ENCODE measurements at regions not wholly inside any gene's neighbourhood (a gene's known extent, or its start where the extent isn't known, plus 50 kb on each side); places are given as distances from the start of the nearest gene placed in this dataset.

DNA sequence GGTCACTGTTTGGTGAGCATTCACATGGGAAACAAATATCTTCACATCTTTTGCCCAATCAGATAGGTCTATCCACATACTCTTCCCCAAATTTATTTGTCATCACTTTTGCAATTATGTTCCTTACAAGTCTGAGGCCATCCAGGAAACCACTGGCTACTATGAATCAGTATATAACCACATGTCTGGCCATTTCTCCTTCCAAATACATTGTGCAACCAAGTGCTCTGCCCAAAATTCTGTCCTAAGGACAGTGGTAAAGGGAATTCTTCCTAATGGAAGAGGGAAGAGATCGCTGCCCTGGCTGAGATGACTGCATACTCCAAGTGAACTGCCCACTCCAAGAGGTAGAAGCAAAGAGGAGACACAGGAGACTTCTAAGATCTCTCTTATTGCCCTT, 148.9 kb upstream of the MAX start:
- Histone ChIP-seq H3K27me3 (ENCODE audit: control insufficient read depth in 2 of 2, insufficient read depth in 1 of 2, low read length in 1 of 2) (no peaks in the 10 kb centered on the region), H3K27ac (ENCODE audit: low read depth in 1 of 2, low read length in 1 of 2) (no peak overlapping the region), H3K36me3 (ENCODE audit: control insufficient read depth in 2 of 2, insufficient read depth in 2 of 2, low read length in 1 of 2) (no peaks in the 10 kb centered on the region), H3K4me3 (ENCODE audit: low read length in 2 of 2) (no peak overlapping the region), H3K9me3 (ENCODE audit: control insufficient read depth in 2 of 2, insufficient read depth in 1 of 2, low read length in 1 of 2) (no peaks in the 10 kb centered on the region), H3K4me1 (ENCODE audit: control insufficient read depth in 2 of 2, insufficient read depth in 2 of 2, low read length in 2 of 2) (peaks cover 17 to 27% of the 10 kb centered on the region in 2 donors)
- no peak for DNase-seq (ENCODE audit: low read depth in 6 of 9, low spot score in 9 of 9)
- WGBS: 100% methylated on average over 1 of the region's 1 CpG

- Histone ChIP-seq H3K36me3 (ENCODE audit: control insufficient read depth in 2 of 2, insufficient read depth in 2 of 2, low read length in 1 of 2) (no peaks in the 10 kb centered on the region), H3K9me3 (ENCODE audit: control insufficient read depth in 2 of 2, insufficient read depth in 1 of 2, low read length in 1 of 2) (no peaks in the 10 kb centered on the region), H3K27ac (ENCODE audit: low read depth in 1 of 2, low read length in 1 of 2) (no peak overlapping the region), H3K27me3 (ENCODE audit: control insufficient read depth in 2 of 2, insufficient read depth in 1 of 2, low read length in 1 of 2) (no peaks in the 10 kb centered on the region), H3K4me3 (ENCODE audit: low read length in 2 of 2) (no peak overlapping the region), H3K4me1 (ENCODE audit: control insufficient read depth in 2 of 2, insufficient read depth in 2 of 2, low read length in 2 of 2) (peaks cover 21 to 40% of the 10 kb centered on the region in 2 donors)
- 16% methylated on average over 1 of the region's 1 CpG for WGBS
- DNase-seq (ENCODE audit: low read depth in 6 of 9, low spot score in 9 of 9): peak in 1 of 9 donors; percentile 57
Observed at GRCh38 chr14:65252482-65253255, 150.4 kb upstream of the MAX start.

GRCh38 chr14:65255029-65255545, 152.8 kb upstream of the MAX start:
- peak in 1 of 9 donors; percentile 41 for DNase-seq (ENCODE audit: low read depth in 6 of 9, low spot score in 9 of 9)
- peaks cover 21 to 40% of the 10 kb centered on the region in 2 donors for H3K4me1 ChIP-seq (ENCODE audit: control insufficient read depth in 2 of 2, insufficient read depth in 2 of 2, low read length in 2 of 2)
- H3K27me3 ChIP-seq (ENCODE audit: control insufficient read depth in 2 of 2, insufficient read depth in 1 of 2, low read length in 1 of 2): no peaks in the 10 kb centered on the region
- no peaks in the 10 kb centered on the region for H3K36me3 ChIP-seq (ENCODE audit: control insufficient read depth in 2 of 2, insufficient read depth in 2 of 2, low read length in 1 of 2)
- peak overlapping the region in 1 of 2 donors; percentile 76 for H3K27ac ChIP-seq (ENCODE audit: low read depth in 1 of 2, low read length in 1 of 2)
- H3K9me3 ChIP-seq (ENCODE audit: control insufficient read depth in 2 of 2, insufficient read depth in 1 of 2, low read length in 1 of 2): no peaks in the 10 kb centered on the region
- 82% methylated on average over 5 of the region's 5 CpGs for WGBS
- H3K4me3 ChIP-seq (ENCODE audit: low read length in 2 of 2): no peak overlapping the region

GRCh38 chr14:65255583-65256461, 153.5 kb upstream of the MAX start:
- Histone ChIP-seq H3K36me3 (ENCODE audit: control insufficient read depth in 2 of 2, insufficient read depth in 2 of 2, low read length in 1 of 2) (no peaks in the 10 kb centered on the region), H3K4me1 (ENCODE audit: control insufficient read depth in 2 of 2, insufficient read depth in 2 of 2, low read length in 2 of 2) (peaks cover 21 to 40% of the 10 kb centered on the region in 2 donors), H3K9me3 (ENCODE audit: control insufficient read depth in 2 of 2, insufficient read depth in 1 of 2, low read length in 1 of 2) (no peaks in the 10 kb centered on the region), H3K27ac (ENCODE audit: low read depth in 1 of 2, low read length in 1 of 2) (peak overlapping the region in 1 of 2 donors; percentile 76), H3K4me3 (ENCODE audit: low read length in 2 of 2) (no peak overlapping the region), H3K27me3 (ENCODE audit: control insufficient read depth in 2 of 2, insufficient read depth in 1 of 2, low read length in 1 of 2) (no peaks in the 10 kb centered on the region)
- WGBS: 50% methylated on average over 8 of the region's 8 CpGs
- peak; percentile 51 to 89 (median 73) for DNase-seq (ENCODE audit: low read depth in 6 of 9, low spot score in 9 of 9)

- no peak overlapping the region for H3K27ac ChIP-seq (ENCODE audit: low read depth in 1 of 2, low read length in 1 of 2)
- H3K27me3 ChIP-seq (ENCODE audit: control insufficient read depth in 2 of 2, insufficient read depth in 1 of 2, low read length in 1 of 2): no peaks in the 10 kb centered on the region
- no peak for DNase-seq (ENCODE audit: low read depth in 6 of 9, low spot score in 9 of 9)
- no peaks in the 10 kb centered on the region for H3K36me3 ChIP-seq (ENCODE audit: control insufficient read depth in 2 of 2, insufficient read depth in 2 of 2, low read length in 1 of 2)
- H3K4me3 ChIP-seq (ENCODE audit: low read length in 2 of 2): no peak overlapping the region
- peaks cover 0 to 6% of the 10 kb centered on the region in 2 donors for H3K9me3 ChIP-seq (ENCODE audit: control insufficient read depth in 2 of 2, insufficient read depth in 1 of 2, low read length in 1 of 2)
- H3K4me1 ChIP-seq (ENCODE audit: control insufficient read depth in 2 of 2, insufficient read depth in 2 of 2, low read length in 2 of 2): peaks cover 21 to 40% of the 10 kb centered on the region in 2 donors
- WGBS: 95% methylated on average over 4 of the region's 4 CpGs
Observed at GRCh38 chr14:65256714-65257113, 154.4 kb upstream of the MAX start.

GRCh38 chr14:65257425-65257824, 155.1 kb upstream of the FUT8 start:
- Histone ChIP-seq H3K9me3 (ENCODE audit: control insufficient read depth in 2 of 2, insufficient read depth in 1 of 2, low read length in 1 of 2) (peaks cover 0 to 6% of the 10 kb centered on the region in 2 donors), H3K4me1 (ENCODE audit: control insufficient read depth in 2 of 2, insufficient read depth in 2 of 2, low read length in 2 of 2) (peaks cover 21 to 38% of the 10 kb centered on the region in 2 donors), H3K27me3 (ENCODE audit: control insufficient read depth in 2 of 2, insufficient read depth in 1 of 2, low read length in 1 of 2) (no peaks in the 10 kb centered on the region), H3K36me3 (ENCODE audit: control insufficient read depth in 2 of 2, insufficient read depth in 2 of 2, low read length in 1 of 2) (no peaks in the 10 kb centered on the region), H3K4me3 (ENCODE audit: low read length in 2 of 2) (no peak overlapping the region), H3K27ac (ENCODE audit: low read depth in 1 of 2, low read length in 1 of 2) (no peak overlapping the region)
- DNase-seq (ENCODE audit: low read depth in 6 of 9, low spot score in 9 of 9): no peak
- 98% methylated on average over 7 of the region's 7 CpGs for WGBS

GRCh38 chr14:65258391-65258790, 154.1 kb upstream of the FUT8 start:
- WGBS: 93% methylated on average over 1 of the region's 1 CpG
- no peak overlapping the region for H3K27ac ChIP-seq (ENCODE audit: low read depth in 1 of 2, low read length in 1 of 2)
- peaks cover 15 to 29% of the 10 kb centered on the region in 2 donors for H3K4me1 ChIP-seq (ENCODE audit: control insufficient read depth in 2 of 2, insufficient read depth in 2 of 2, low read length in 2 of 2)
- H3K4me3 ChIP-seq (ENCODE audit: low read length in 2 of 2): no peak overlapping the region
- no peaks in the 10 kb centered on the region for H3K27me3 ChIP-seq (ENCODE audit: control insufficient read depth in 2 of 2, insufficient read depth in 1 of 2, low read length in 1 of 2)
- H3K36me3 ChIP-seq (ENCODE audit: control insufficient read depth in 2 of 2, insufficient read depth in 2 of 2, low read length in 1 of 2): no peaks in the 10 kb centered on the region
- H3K9me3 ChIP-seq (ENCODE audit: control insufficient read depth in 2 of 2, insufficient read depth in 1 of 2, low read length in 1 of 2): peaks cover 0 to 6% of the 10 kb centered on the region in 2 donors
- no peak for DNase-seq (ENCODE audit: low read depth in 6 of 9, low spot score in 9 of 9)

GRCh38 chr14:65259000-65259399, 153.5 kb upstream of the FUT8 start:
- no peak overlapping the region for H3K27ac ChIP-seq (ENCODE audit: low read depth in 1 of 2, low read length in 1 of 2)
- no peaks in the 10 kb centered on the region for H3K36me3 ChIP-seq (ENCODE audit: control insufficient read depth in 2 of 2, insufficient read depth in 2 of 2, low read length in 1 of 2)
- WGBS: 97% methylated on average over 2 of the region's 2 CpGs
- peaks cover 15 to 29% of the 10 kb centered on the region in 2 donors for H3K4me1 ChIP-seq (ENCODE audit: control insufficient read depth in 2 of 2, insufficient read depth in 2 of 2, low read length in 2 of 2)
- H3K27me3 ChIP-seq (ENCODE audit: control insufficient read depth in 2 of 2, insufficient read depth in 1 of 2, low read length in 1 of 2): no peaks in the 10 kb centered on the region
- H3K9me3 ChIP-seq (ENCODE audit: control insufficient read depth in 2 of 2, insufficient read depth in 1 of 2, low read length in 1 of 2): peaks cover 0 to 6% of the 10 kb centered on the region in 2 donors
- DNase-seq (ENCODE audit: low read depth in 6 of 9, low spot score in 9 of 9): no peak
- no peak overlapping the region for H3K4me3 ChIP-seq (ENCODE audit: low read length in 2 of 2)

- H3K27me3 ChIP-seq (ENCODE audit: control insufficient read depth in 2 of 2, insufficient read depth in 1 of 2, low read length in 1 of 2): no peaks in the 10 kb centered on the region
- no peak overlapping the region for H3K4me3 ChIP-seq (ENCODE audit: low read length in 2 of 2)
- WGBS: 97% methylated on average over 2 of the region's 2 CpGs
- H3K36me3 ChIP-seq (ENCODE audit: control insufficient read depth in 2 of 2, insufficient read depth in 2 of 2, low read length in 1 of 2): no peaks in the 10 kb centered on the region
- H3K4me1 ChIP-seq (ENCODE audit: control insufficient read depth in 2 of 2, insufficient read depth in 2 of 2, low read length in 2 of 2): peaks cover 8 to 17% of the 10 kb centered on the region in 2 donors
- DNase-seq (ENCODE audit: low read depth in 6 of 9, low spot score in 9 of 9): no peak
- H3K9me3 ChIP-seq (ENCODE audit: control insufficient read depth in 2 of 2, insufficient read depth in 1 of 2, low read length in 1 of 2): peaks cover 0 to 6% of the 10 kb centered on the region in 2 donors
- no peak overlapping the region for H3K27ac ChIP-seq (ENCODE audit: low read depth in 1 of 2, low read length in 1 of 2)
Observed at GRCh38 chr14:65260786-65261185, 151.7 kb upstream of the FUT8 start.

All from thymus (tissue), 11 donors.